Putamen (tissue), 1 donor: ENCODE measurements at regions not wholly inside any gene's neighbourhood (a gene's known extent, or its start where the extent isn't known, plus 50 kb on each side); places are given as distances from the start of the nearest gene placed in this dataset.
"Not testable (repeated sequence)": the region's sequence is repeated elsewhere in the genome, so short reads cannot be mapped to it uniquely, and the experiment has no call there.

ENCODE experiments used
- DNase-seq: peaks from one replicate; pipeline ENCODE4 v3.0.0-alpha.2; 2016; ENCODE audit warnings: low spot score

DNA sequence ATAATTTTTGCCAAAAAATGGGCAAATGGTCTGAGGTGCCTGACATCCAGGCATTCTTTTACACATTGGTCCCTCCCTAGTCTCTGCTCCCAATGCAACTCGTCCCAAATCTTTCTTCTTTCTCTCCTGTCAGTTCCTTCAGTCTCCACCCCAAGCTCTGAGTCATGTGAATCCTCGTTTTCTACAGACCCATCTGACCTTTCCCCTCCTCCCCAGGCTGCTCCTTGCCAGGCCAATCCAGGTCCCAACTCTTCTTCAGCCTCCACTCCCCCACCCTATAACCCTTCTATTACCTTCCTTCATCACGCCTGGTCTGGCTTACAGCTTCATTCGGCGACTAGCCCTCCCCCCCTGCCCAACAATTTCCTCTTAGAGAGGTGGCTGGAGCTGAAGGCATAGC, 55.3 kb downstream of the BBS10 start:
- DNase-seq: not testable (repeated sequence)

DNA sequence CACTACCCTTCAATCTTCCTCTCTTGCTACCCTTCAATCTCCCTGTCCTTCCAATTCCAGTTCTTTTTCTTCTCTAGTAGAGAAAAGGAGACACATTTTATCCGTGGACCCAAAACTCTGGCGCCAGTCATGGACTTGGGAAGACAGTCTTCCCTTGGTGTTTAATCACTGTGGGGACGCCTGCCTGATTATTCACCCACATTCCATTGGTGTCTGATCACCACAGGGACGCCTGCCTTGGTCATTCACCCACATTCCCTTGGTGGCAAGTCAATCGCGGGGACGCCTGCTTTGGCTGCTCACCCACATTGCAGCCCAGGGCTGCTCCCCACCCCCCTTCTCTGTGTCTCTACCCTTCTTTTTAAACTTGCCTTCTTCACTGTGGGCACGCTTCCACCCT, 55.9 kb downstream of the BBS10 start:
- not testable (repeated sequence) for DNase-seq

DNA sequence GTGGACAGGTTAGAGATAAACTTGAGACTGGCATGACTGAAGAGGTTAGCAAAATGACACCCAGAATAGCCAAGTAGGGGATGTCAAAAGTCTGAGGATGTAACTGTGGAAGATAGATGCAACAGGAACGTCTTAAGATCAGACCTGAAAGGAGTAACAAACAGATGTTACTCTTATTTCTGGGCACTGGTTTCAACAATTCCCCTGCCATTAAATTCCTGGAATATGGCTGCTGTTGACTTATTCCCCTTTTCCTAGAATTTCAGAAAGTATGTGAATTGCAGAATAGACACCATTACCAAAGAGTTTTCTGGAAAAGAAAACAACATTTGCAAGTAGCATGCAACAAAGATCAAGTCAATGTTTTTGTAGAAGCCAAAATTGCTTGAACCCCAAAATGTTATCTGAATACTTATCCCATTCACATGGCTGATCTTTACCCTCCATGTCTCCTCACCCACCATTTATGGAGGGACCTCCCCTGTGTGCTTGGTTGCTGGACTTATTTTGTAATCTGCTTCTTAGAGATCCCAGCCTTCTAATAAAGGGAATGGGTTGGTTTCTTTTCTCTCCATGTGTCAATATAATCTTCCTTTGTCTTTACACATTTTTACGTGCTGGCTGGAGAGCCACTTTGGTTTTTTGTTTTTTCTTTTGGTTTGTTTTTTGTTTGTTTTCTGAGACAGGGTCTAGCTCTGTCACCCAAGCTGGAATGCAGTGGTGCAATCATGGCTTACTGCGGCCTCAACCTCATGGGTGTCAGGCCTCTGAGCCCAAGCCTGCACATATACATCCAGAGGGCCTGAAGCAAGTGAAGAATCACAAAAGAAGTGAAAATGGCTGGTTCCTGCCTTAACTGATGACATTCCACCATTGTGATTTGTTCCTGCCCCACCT, 57.0 kb downstream of the BBS10 start:
- DNase-seq: no peak

DNA sequence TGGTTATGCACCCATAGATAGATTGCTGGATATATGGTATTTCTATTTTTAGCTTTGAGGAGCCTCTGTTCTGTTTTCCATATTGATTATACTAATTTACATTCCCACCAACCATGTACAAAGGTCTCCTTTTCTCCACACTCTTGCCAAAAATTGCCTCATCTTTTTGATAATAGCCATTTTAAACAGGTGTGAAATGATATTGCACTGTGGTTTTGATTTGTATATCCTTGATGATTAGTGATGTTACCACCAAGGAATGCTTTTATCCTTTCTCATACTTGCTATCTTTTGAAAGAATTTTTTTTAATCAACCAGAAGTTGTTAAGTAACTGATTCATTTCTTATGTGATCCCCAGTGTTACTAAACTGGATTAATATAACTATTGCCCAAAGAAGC, 60.0 kb downstream of the BBS10 start:
- no peak for DNase-seq

DNA sequence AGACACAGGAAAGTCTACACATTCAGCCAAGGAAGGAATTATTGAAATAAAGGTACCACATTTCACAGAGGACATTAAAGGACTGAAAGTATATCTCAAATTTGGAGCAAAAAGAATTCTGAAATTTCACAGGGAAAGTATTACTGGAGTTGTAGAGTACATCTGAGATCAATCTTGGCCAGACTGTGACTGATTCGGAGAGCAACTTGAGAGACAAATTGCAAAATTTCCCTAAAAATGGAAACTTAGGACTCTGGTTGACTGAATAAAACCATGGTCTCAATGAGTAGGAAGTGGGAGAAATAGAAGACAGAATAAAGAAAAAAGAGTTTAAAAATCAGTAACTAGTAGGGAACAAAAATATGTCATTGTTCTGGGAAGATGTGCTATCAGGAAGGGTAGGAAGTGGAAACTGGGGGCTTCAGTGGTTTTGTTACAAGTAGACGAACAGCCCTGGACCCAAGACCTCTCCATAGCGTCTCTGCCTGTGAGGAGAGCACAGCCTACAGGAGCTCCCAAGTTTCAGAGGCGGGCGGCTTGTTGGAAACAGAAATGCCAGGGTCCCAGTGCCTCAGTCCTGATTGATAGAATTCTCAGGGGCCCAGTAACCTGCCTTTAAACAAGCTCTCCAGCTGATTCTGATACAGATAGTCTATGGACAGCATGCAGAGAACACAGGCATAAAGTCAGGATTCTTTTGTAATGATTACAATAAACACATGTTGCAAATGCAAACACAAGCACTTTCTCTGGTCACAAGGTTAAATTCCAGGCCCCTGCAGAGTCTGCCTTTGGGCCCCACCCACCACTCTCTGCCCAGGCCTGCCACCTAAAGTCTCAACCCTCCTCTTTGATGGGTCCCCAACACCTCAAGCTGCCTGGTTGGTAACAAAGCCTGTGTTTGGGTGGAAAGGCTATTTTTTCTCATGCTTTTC, 63.1 kb downstream of the BBS10 start:
- no peak for DNase-seq

DNA sequence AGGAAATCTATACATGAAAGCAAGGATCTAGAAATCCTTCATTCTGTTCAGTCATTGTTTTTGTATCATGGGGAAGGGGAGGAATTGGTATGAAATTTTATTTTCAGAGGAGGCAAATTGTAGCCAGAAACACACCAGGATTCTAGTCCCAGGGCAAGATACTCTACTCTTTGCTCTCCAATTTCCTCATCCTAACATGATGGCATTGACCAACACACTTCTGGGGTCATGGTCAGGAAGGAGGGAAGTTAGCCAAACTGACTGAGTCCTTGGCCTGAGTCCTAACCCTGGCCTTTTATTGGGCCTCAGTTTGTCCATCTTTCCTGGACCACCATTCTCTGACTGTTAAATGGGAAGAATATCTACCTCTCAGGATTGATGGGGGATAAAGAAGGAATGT, 65.5 kb downstream of the BBS10 start:
- DNase-seq: no peak

DNA sequence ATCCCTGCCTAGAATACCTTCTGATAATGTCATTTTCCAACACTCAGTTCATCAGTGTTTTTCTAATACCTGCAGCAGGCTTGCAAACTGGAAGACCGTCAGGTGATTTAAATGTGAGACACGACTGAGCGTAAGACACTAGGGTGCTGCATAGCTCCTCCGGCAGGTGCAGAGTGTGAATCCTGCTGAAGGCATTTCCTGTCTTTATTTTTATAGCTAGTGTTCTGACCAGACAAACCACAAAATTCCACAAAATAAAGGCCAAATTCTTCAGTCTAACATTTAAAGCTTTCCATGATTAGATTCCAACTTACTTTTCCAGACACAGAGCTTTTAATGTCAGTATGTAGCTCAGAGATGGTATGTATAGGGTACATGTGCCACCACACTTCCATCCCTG, 70.7 kb downstream of the BBS10 start:
- DNase-seq: no peak

DNA sequence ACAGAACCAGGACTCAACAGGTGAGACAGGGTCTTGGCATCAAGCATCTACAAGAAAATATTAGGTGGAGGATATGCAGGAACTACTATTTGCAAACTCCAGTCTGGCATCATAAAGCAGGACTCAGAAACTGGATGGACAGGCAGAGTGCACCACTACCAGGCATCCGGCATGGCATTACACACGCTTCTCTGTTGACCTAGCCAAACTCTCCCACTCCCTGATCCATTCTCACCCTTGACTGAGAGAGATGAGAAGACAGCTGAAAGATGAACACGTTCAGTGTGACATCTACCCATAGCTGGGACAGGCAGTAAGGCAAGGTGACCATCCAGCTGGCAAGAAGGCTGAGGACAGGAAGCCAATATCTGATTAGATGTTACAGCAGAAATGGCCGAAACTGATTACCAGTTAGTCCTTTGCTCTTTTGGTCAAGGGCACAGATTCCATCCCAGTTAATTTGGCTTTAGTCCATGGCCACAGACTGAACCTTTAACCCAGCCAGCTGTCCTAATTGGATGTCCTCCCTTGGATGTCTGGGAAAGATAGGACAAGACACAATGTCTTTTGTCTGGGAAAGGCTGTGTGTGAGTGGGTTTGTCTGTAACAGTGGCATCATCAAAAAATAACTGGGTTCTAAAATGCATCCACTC, 71.6 kb downstream of the BBS10 start:
- DNase-seq: no peak

DNA sequence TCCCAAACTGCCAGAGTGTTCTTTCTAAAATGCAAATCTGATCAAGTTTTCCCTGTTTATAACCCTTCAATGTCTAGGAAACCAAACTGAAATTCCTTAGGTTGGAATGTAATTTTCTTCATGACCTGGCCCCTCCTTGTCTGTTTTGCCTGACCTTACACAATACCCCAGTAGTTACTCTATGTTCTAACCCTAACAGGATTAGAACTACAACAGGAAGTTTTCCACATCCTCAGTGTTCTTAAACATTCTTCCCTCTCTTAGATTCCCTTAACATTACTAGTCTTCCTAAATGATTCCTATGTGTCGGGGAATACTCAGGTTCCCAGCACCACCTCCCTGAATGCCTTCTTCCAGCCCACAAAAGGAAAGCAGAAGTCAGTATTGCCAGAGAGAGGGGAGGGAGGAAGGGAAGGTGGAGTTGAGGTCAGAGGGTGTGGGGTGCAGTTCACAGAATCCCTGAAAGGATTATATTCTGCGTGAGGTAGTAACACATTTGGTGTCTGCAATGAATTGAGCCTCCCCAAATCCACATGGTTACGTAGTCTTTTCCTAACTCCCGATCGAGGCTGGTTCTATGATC, 72.6 kb downstream of the BBS10 start:
- no peak for DNase-seq

DNA sequence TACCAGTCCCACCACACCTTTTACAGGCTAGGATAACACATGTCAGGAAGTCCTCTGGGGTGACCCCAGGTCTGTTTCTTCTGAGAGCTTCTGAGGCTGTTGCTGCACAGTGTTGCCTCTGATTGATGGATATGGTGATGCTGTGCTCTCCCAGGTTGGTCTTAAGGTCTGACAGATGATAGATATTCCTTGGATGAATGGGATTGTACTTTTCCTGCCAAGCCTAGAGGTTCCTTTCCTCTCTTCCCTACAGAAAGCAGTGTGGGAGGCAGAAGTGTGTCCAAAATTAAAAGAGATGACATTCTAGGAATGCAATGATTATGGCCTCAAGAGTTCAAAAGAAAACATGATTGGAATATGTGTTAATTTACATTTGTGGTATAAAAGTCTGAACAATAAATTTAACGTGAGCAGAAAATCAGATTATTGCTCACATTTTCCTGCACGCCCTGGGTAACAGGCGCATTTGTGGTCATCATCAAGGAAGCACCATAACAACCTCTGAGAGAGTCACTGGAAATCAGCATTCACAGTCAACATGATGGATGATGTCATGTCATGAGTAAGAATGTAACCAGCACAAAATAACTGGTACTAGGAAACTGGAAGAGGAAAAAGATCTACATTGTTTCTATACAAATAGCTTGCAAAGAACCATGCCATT, 73.7 kb downstream of the BBS10 start:
- DNase-seq: no peak

DNA sequence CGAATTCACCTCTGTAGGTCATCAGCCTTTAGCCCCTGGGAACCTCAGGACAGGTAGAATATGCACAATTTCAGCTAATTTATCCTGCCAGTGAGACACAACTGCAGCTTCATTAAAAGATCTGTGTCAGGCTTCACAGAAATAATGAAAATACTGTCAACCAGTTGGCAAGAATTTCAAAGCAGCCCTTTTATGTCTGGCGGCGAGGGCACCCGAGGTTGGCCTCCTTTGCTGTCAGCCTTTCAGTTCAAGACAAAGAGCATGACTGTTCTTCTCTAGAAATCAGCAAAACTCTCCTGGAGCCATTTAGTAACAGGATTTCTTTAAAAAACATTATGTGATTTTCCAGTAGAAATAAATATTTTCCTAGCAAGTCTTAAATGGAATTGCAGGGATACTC, 75.9 kb downstream of the BBS10 start:
- peak; percentile 84 for DNase-seq

DNA sequence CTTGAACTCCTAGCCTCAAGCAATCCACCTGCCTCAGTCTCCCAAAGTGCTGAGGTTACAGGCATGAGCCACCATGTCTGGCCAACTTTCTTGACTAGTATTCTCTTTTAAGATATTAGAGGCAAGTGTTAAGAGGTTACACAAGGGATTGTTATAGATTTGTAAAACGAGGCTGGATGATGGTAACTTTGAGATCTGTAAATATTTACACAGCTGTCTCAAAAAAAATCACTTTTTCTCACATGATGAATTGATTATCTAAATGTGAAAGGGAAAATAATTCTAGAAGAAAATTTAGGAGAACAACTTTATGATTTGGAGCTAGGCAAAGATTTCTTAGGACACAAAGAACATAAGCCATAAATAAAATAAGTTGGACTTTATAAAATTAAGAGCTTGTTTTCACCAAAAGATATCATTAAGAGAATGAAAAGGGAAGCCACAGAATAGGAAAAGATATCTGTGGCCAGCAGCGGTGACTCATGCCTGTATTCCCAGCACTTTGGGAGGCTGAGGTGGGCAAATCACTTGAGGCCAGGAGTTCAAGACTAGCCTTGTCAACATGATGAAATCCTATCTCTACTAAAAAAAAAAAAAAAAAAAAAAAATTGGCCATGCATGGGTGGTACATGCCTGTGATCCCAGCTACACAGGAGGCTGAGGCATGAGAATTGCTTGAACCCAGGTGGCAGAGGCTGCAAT, 77.4 kb downstream of the BBS10 start:
- DNase-seq: no peak

DNA sequence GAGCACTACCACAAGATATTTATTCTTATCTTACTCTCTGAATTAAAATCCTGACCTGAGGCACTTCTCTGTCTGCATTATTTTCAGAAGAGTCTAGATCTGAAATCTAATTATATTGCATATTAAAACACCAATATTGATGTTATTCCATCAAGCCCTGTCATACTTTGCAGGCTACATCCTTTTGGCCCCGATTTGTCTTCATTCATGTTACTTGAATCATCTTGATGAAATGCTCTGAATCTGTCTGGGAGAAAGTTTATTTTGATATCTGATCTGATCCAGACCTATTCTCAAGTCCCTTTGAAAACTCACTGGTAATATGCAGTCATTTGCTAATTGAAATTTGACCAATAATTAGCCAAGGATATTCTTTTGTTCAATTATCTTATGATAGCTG, 79.9 kb downstream of the BBS10 start:
- DNase-seq: no peak

DNA sequence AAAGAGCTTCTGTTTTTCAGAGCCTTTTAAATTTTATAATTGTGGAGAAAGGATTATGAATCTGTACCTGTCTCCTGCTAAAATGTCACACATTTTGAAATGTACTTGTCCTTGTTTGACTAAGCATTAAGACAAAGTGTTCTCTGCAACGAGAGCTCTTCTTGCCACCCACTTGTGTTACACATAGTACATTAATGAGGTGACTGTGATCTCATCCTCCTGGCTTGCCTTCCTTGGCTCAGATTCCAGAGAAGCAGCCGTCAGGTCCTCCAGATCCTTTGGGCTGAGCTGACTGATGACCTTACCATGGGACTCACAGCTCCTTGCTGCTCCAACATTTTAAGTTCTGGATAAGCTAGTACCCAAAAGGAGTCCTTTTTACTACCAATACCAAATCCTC, 81.4 kb downstream of the BBS10 start:
- DNase-seq: peak; percentile 75

DNA sequence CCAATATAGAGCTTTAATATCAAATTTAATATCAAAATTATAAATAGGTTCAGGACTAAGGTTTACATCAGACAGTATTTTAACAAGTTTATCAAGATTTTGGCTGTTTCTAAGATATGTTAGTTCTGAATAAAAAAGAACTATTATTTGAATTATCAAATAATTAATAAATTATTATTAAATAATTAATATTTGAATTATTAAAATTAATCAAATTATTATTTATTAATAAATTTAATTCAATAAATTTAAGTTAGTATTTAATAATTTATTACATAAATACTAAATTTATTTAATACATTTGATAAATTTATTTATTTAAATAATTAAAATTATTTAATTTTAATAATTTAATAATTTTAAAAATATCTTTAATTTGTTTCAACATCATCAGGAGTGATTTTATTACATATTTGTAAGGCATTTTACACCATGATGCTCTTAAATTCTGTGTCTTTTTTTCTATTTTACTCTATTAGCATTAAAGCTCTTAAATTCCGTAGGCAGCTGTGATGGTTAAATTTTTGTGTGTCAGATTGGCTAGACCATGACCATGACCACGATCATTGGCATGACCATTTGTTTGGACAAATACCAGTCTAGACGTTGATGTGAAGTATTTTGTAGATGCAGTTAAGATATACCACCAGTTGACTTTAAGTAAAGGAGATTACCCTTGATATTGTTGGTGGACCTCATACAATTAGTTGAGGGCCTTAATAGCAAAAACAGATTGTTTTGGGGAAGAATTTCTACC, 82.6 kb downstream of the BBS10 start:
- DNase-seq: no peak

DNA sequence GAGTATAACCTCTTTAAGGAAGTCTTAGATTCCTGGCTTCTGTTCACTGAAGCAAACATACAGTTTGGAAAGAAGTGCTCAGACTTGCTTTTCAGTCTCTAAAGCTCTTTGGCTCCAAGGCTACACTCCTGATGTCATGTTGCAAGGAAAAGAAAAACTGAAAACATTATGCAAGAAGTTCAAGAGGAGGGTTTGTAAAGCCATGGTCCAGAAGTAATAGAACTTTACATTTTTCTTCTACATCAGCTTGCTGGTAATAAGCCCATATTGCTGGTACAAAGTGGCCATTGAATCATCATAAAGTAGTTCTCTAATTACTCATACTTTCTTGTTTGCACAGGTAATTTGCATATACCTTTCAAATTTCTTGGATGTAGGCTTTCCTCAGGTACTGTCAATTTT, 83.6 kb downstream of the BBS10 start:
- DNase-seq: no peak

DNA sequence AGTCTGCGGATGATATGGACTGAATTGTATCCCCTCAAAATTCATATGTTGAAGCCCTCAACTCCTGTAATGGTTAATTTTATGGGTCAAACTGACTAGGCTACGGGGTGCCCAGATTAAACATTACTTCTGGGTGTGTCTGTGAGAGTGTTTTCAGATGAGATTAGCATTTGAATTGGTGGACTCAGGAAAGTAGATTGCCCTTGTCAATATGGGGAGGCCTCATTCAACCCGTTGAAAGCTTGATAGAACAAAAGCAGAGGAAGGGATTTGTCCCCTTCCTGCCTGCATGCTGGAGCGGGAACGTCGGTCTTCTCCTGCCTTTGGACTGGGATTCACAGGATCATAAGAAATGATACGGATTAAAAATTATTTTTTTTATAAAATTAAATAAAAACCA, 84.5 kb downstream of the BBS10 start:
- no peak for DNase-seq

DNA sequence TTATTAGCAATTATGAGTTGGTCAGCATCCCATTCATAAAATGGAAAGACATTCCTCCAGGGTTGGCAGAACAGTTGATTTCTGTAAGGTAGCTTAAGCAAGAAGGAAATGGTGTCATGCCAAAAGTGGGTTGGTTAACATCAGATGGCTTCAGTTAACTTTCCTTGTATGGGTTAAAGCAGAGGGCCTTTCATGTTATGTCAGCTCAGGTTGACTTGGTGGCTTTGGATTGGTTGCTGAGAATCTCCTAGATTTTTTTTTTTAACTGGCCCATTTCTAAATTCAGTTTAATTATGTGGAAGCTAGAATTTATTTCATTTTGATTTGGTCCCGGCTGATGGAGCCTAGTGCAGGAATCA, 87.8 kb downstream of the BBS10 start:
- DNase-seq: no peak

DNA sequence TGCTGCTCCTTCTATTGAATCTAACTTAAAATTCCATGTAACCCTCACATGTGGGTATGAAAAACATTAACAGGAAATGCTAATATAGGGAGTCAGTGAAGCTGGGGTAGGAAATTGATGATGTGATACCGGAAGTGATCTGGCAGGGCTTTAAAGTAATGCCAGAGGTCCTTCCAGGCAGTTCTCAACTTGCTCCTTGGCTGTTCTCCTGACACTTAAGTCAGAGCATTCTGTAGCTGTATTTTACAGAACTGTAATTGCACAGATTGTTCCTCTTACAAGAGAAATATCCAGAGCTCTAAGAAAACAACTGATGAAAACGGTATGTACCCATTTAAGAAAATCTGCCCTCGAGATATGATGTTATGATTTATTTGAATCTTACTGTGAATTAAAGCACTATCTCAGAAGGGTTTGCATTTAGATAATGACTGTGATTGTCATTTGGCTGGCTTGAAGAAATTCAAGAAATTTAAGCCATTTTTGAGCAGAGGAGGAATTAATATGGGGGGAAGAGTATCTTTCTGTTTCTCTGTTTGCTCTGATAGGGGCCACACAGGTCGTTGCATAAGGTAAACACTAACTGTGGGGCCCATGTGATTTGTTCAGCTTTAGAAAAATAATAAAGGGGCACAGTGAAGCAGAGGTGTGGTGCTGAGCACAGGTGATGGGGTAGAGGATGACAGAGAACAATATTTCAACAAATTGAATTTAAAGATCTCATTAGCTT, 88.4 kb downstream of the BBS10 start:
- DNase-seq: no peak

DNA sequence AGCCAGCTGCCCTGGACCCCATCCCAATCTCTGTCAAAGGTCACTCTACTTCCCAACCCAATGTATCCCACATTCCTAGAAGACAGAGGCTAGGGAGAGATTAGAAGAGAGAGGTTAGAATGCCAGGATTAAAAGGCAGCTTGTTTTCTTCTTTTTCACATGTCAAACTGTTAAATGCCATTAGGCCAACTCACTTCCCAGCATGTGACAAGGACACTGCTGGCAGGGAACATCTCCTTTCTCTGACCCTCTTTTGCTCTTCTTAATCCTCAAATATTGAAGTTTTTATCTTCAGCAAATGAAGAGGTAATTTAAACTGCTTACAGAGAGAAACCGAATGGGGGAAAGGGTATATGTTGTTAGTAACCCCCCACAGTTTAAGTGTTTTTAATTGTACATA, 89.1 kb downstream of the BBS10 start:
- no peak for DNase-seq
